ENCODE measurements at regions not wholly inside any gene's neighbourhood (a gene's known extent, or its start where the extent isn't known, plus 50 kb on each side); places are given as distances from the start of the nearest gene placed in this dataset.

- H3K79me2 ChIP-seq (ENCODE audit: insufficient read depth, low read length) = no peaks in the 10 kb centered on the region
- no peaks in the 10 kb centered on the region for H3K27me3 ChIP-seq (ENCODE audit: low read length)
- no peak for TF ChIP-seq CTCF (IDR thresholded peaks at IDR 0.05; ENCODE audit: insufficient read depth, low read length, poor library complexity, severe bottlenecking)
- no peak for TF ChIP-seq EZH2phosphoT487 (conservative IDR thresholded peaks at IDR 0.05; ENCODE audit: low read length)
- no peak overlapping the region for H2AFZ ChIP-seq (ENCODE audit: low read depth, low read length, severe bottlenecking)
- H3K4me2 ChIP-seq (ENCODE audit: low read depth, low read length, poor library complexity, severe bottlenecking) = no peak overlapping the region
- no peaks in the 10 kb centered on the region; the same call in 1 of the 2 replicates for H3K36me3 ChIP-seq (ENCODE audit: low read length)
- no peak overlapping the region for H3K4me3 ChIP-seq (ENCODE audit: insufficient read depth, low read length, poor library complexity, severe bottlenecking)
- peaks cover 14% of the 10 kb centered on the region; the same call in 1 of the 2 replicates for H3K9me3 ChIP-seq (ENCODE audit: insufficient read depth, low read length)
- H3K9ac ChIP-seq (ENCODE audit: low read length) = no peak overlapping the region
- no peaks in the 10 kb centered on the region for H3F3A ChIP-seq (ENCODE audit: insufficient read depth)
- H4K20me1 ChIP-seq (ENCODE audit: low read depth, low read length) = no peaks in the 10 kb centered on the region
- no peaks in the 10 kb centered on the region for H3K9me2 ChIP-seq (replicated peaks; ENCODE audit: insufficient read depth, low read length)
- no peak overlapping the region for H3K27ac ChIP-seq (ENCODE audit: low read depth, low read length)
These were observed 144.7 kb downstream of the TRIB2 start for GRCh38 chr2:12861344-12861930.

- Histone ChIP-seq H3K4me3 (ENCODE audit: insufficient read depth, low read length, poor library complexity, severe bottlenecking) (no peak overlapping the region), H3F3A (ENCODE audit: insufficient read depth) (no peaks in the 10 kb centered on the region), H3K79me2 (ENCODE audit: insufficient read depth, low read length) (no peaks in the 10 kb centered on the region), H2AFZ (ENCODE audit: low read depth, low read length, severe bottlenecking) (no peak overlapping the region), H3K9me3 (ENCODE audit: insufficient read depth, low read length) (peaks cover 14% of the 10 kb centered on the region; the same call in 1 of the 2 replicates), H3K36me3 (ENCODE audit: low read length) (no peaks in the 10 kb centered on the region; the same call in 1 of the 2 replicates), H3K27me3 (ENCODE audit: low read length) (no peaks in the 10 kb centered on the region), H3K27ac (ENCODE audit: low read depth, low read length) (no peak overlapping the region), H4K20me1 (ENCODE audit: low read depth, low read length) (no peaks in the 10 kb centered on the region), H3K9me2 (replicated peaks; ENCODE audit: insufficient read depth, low read length) (no peaks in the 10 kb centered on the region), H3K4me2 (ENCODE audit: low read depth, low read length, poor library complexity, severe bottlenecking) (no peak overlapping the region), H3K9ac (ENCODE audit: low read length) (no peak overlapping the region)
- no peak for TF ChIP-seq CTCF (IDR thresholded peaks at IDR 0.05; ENCODE audit: insufficient read depth, low read length, poor library complexity, severe bottlenecking)
- TF ChIP-seq EZH2phosphoT487 (conservative IDR thresholded peaks at IDR 0.05; ENCODE audit: low read length) = no peak
These were observed 145.8 kb downstream of the TRIB2 start for GRCh38 chr2:12862541-12862940.

DNA sequence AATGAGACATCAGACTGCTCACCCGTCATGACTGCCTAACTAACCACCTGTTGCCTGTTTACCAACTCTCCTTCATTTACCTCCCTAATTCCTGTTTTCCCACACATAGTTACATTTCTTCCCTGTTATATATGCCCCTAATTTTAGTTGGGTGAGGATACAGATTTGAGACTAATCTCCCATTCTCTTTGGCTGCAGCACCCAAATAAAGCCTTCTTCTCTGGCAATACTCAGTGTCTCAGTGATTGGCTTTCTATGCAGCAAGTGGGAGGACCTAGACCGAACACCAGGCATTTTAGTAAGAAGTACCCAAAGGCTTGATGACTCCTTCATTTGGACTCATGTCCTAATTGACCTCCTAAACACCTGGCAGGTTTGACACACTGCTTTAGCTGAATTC lies 147.2 kb downstream of the TRIB2 start:
- no peaks in the 10 kb centered on the region for H3F3A ChIP-seq (ENCODE audit: insufficient read depth)
- no peaks in the 10 kb centered on the region for H3K79me2 ChIP-seq (ENCODE audit: insufficient read depth, low read length)
- H3K4me2 ChIP-seq (ENCODE audit: low read depth, low read length, poor library complexity, severe bottlenecking) = no peak overlapping the region
- H2AFZ ChIP-seq (ENCODE audit: low read depth, low read length, severe bottlenecking) = no peak overlapping the region
- H3K9me2 ChIP-seq (replicated peaks; ENCODE audit: insufficient read depth, low read length) = no peaks in the 10 kb centered on the region
- TF ChIP-seq CTCF (IDR thresholded peaks at IDR 0.05; ENCODE audit: insufficient read depth, low read length, poor library complexity, severe bottlenecking) = no peak
- TF ChIP-seq EZH2phosphoT487 (conservative IDR thresholded peaks at IDR 0.05; ENCODE audit: low read length) = no peak
- H3K36me3 ChIP-seq (ENCODE audit: low read length) = no peaks in the 10 kb centered on the region; the same call in 1 of the 2 replicates
- no peak overlapping the region for H3K4me3 ChIP-seq (ENCODE audit: insufficient read depth, low read length, poor library complexity, severe bottlenecking)
- no peak overlapping the region for H3K9ac ChIP-seq (ENCODE audit: low read length)
- H3K9me3 ChIP-seq (ENCODE audit: insufficient read depth, low read length) = peaks cover 14% of the 10 kb centered on the region; the same call in 1 of the 2 replicates
- H3K27me3 ChIP-seq (ENCODE audit: low read length) = no peaks in the 10 kb centered on the region
- H3K27ac ChIP-seq (ENCODE audit: low read depth, low read length) = no peak overlapping the region
- no peaks in the 10 kb centered on the region for H4K20me1 ChIP-seq (ENCODE audit: low read depth, low read length)
